Gastroesophageal sphincter (tissue), 3 donors: ENCODE measurements at regions not wholly inside any gene's neighbourhood (a gene's known extent, or its start where the extent isn't known, plus 50 kb on each side); places are given as distances from the start of the nearest gene placed in this dataset.

ENCODE experiments used
- CTCF ChIP-seq, 4 experiments: fragments of 200-600 bp in 2 of 4; fragments of 450-650 bp in 2 of 4; sonication (generic) in 1 of 4; IDR thresholded peaks; one replicate each; pipeline ENCODE4 v1.5.1; 2017 to 2019; ENCODE audit warnings: antibody characterized with exemption in 4 of 4, mild to moderate bottlenecking in 2 of 4, moderate library complexity in 2 of 4
- EP300 ChIP-seq: sonication (generic); formaldehyde crosslinking; IDR thresholded peaks from one replicate; pipeline ENCODE4 v1.6.1; 2017; ENCODE audit warnings: antibody characterized with exemption, mild to moderate bottlenecking

DNA sequence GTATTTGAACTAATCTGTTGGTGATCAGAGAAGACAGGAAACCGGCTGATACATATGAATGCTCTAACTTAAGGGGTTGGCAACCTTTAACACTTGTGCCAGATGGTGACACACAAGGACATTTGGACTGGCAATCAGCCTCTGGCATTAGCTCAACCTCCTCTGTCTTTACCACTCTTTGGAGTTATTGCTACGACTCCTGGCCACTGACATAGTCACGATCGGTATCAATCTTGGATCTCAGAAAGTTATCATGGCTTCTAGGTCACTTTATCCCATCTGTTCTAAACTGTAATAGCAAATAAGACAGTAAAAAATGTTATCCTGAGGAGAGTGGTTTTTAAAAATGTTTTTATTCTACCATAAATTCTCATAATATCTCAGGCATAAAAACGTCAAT is 575.2 kb upstream of the MDGA2 start:
- TF ChIP-seq EP300 (no peak), CTCF (IDR thresholded peaks at IDR 0.05) (no peak)
